ENCODE measurements at regions not wholly inside any gene's neighbourhood (a gene's known extent, or its start where the extent isn't known, plus 50 kb on each side); places are given as distances from the start of the nearest gene placed in this dataset.

GRCh38 chr7:83701736-83702135 lies 52.8 kb upstream of the SEMA3E start (continued):
- no peak for TF ChIP-seq ETS1 (IDR thresholded peaks at IDR 0.05)
- no peak for TF ChIP-seq CREB1 (CRISPR knock-in tag; IDR thresholded peaks at IDR 0.05; ENCODE audit: low read depth)
- TF ChIP-seq POLR2AphosphoS5 (IDR thresholded peaks at IDR 0.05; ENCODE audit: low read depth) = no peak
- no peak for TF ChIP-seq JUNB (IDR thresholded peaks at IDR 0.05; ENCODE audit: unreplicated experiment)
- TF ChIP-seq EZH2phosphoT487 (IDR thresholded peaks at IDR 0.05; ENCODE audit: unreplicated experiment) = no peak
- TF ChIP-seq EZH2 (IDR thresholded peaks at IDR 0.05; ENCODE audit: low read depth, unreplicated experiment) = no peak
- TF ChIP-seq CTCF (conservative IDR thresholded peaks at IDR 0.05; ENCODE audit: low read depth in 2 of 2) = no peak

Data from GM23338 (cell line).